ENCODE measurements at regions not wholly inside any gene's neighbourhood (a gene's known extent, or its start where the extent isn't known, plus 50 kb on each side); places are given as distances from the start of the nearest gene placed in this dataset.
"Not testable (repeated sequence)": the region's sequence is repeated elsewhere in the genome, so short reads cannot be mapped to it uniquely, and the experiment has no call there.

DNA sequence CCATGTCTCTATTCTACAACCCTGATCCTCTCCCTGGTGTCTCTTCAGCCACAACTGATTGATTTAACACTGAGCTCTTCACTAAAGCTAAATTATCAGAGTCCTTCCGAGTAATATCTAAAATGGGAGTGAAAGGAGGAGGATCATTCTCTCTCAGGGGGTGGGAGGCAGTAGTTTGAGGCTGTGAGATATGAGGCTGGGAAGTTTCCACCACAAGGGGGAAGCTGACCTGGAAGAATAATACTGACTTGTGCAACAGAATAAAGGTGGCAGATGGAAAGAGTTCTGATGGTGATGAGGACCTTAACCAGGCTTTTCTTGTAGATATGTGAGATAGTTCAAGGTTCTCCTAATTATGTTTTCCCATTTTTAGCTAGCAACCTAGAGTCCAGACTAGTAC lies 241.6 kb upstream of the VKORC1L1 start:
- DNase-seq (ENCODE audit: low read depth in 1 of 2, low spot score in 2 of 2); FAIRE-seq; H2BK12ac ChIP-seq (ENCODE audit: low read depth, low read length); H2AFZ ChIP-seq (ENCODE audit: low read length); H3K23ac ChIP-seq (ENCODE audit: insufficient read length); H3K79me1 ChIP-seq (ENCODE audit: low read depth, low read length); H2BK20ac ChIP-seq (ENCODE audit: low read length); H3K36me3 ChIP-seq (ENCODE audit: control insufficient read depth in 2 of 4, insufficient read depth in 4 of 4, low read length in 3 of 4); H3K27ac ChIP-seq (ENCODE audit: low read depth, low read length); H4K20me1 ChIP-seq (replicated peaks in 1 of 2; ENCODE audit: control insufficient read depth in 1 of 2, insufficient read depth in 2 of 2, low read length in 2 of 2); H3K14ac ChIP-seq (ENCODE audit: insufficient read length); H3K4me3 ChIP-seq (ENCODE audit: extremely low read depth in 1 of 4, insufficient read depth in 2 of 4, low read depth in 3 of 4, low read length in 4 of 4); H4K8ac ChIP-seq (ENCODE audit: extremely low read depth, insufficient read depth, low read length); H3K9me3 ChIP-seq (ENCODE audit: insufficient read depth in 2 of 2, low read depth in 1 of 2, low read length in 1 of 2); H2BK15ac ChIP-seq (ENCODE audit: low read length); H3K18ac ChIP-seq (ENCODE audit: extremely low read depth, low read length); H3K23me2 ChIP-seq (ENCODE audit: low read depth, low read length); H3K4me1 ChIP-seq (replicated peaks in 1 of 4; ENCODE audit: control insufficient read depth in 3 of 4, insufficient read depth in 4 of 4, low read length in 3 of 4); H3K4ac ChIP-seq (replicated peaks; ENCODE audit: insufficient read length, low read depth, low read length); H3K56ac ChIP-seq (replicated peaks; ENCODE audit: insufficient read length, low read depth, low read length); H2AK5ac ChIP-seq (ENCODE audit: low read depth, low read length); H3K9ac ChIP-seq (replicated peaks in 1 of 4; ENCODE audit: extremely low read depth in 1 of 4, low read depth in 3 of 4, low read length in 3 of 4); H4K91ac ChIP-seq (replicated peaks; ENCODE audit: insufficient read length, low read length); CTCF ChIA-PET (ENCODE audit: partially characterized antibody); H2BK5ac ChIP-seq (ENCODE audit: low read depth, low read length); POLR2A ChIA-PET (ENCODE audit: partially characterized antibody); H2BK120ac ChIP-seq (replicated peaks; ENCODE audit: low read depth, low read length); H3K4me2 ChIP-seq (ENCODE audit: insufficient read depth in 1 of 2, low read depth in 2 of 2, low read length in 2 of 2); H3K27me3 ChIP-seq (replicated peaks in 1 of 4; ENCODE audit: control insufficient read depth in 3 of 4, extremely low read depth in 1 of 4, insufficient read depth in 3 of 4, low read length in 3 of 4); H4K5ac ChIP-seq (ENCODE audit: insufficient read length, low read depth, low read length); H3K79me2 ChIP-seq (ENCODE audit: control insufficient read depth in 1 of 2, insufficient read depth in 2 of 2, low read length in 2 of 2): not testable (repeated sequence)
- WGBS, 2 experiments (ENCODE audit: extremely low coverage in 1 of 2, insufficient coverage in 1 of 2, insufficient read length in 1 of 2, insufficient replicate concordance in 2 of 2, low coverage in 1 of 2, low lambda C conversion rate in 2 of 2, missing lambda C conversion rate in 1 of 2), result no CpG with 5 or more reads among the region's 1 CpG

DNA sequence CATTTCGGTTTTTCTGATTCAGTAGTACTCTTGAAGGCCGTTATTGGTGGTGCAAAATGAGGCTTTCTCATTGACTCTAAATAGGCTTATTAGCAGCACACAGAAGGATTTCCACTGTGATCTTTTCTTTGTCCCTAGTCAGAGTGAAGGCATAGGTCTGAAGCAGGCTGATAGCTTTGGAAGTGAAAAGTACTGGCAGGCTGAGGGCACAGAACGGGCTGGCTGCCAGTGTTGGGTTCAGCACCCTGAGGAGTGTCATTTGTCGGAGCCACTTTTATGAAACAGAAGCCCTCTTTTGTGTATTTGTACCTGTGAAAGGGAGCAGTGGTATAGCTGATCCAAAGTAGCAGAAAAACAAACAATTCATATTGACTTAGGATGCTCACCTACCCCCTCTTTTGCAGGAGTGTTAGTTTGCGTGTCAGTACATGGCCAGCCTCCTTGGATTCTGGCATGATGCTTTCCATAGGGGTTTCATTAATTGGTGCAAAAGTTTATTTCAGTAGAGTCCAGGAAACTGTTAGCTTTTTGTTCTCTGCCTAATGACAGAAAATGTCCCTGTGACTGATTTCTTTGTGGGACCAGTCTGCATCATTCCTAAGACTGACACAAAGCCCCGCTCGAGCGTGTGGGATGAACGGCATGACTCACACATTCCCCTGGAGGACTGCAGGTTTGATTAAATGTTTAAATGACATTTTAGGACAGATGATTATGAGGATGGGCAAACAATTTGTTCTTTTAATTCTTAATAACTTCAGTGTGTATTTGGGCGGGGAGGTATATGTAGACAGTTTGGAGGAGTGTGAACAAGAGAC lies 239.1 kb upstream of the VKORC1L1 start:
- H3K4me1 ChIP-seq (replicated peaks in 1 of 4; ENCODE audit: control insufficient read depth in 3 of 4, insufficient read depth in 4 of 4, low read length in 3 of 4); DNase-seq (ENCODE audit: low read depth in 1 of 2, low spot score in 2 of 2); H3K36me3 ChIP-seq (ENCODE audit: control insufficient read depth in 2 of 4, insufficient read depth in 4 of 4, low read length in 3 of 4); H4K8ac ChIP-seq (ENCODE audit: extremely low read depth, insufficient read depth, low read length); H2BK15ac ChIP-seq (ENCODE audit: low read length); H2BK20ac ChIP-seq (ENCODE audit: low read length); H3K79me1 ChIP-seq (ENCODE audit: low read depth, low read length); H3K4me2 ChIP-seq (ENCODE audit: insufficient read depth in 1 of 2, low read depth in 2 of 2, low read length in 2 of 2); CTCF ChIA-PET (ENCODE audit: partially characterized antibody); H4K20me1 ChIP-seq (replicated peaks in 1 of 2; ENCODE audit: control insufficient read depth in 1 of 2, insufficient read depth in 2 of 2, low read length in 2 of 2); H3K23ac ChIP-seq (ENCODE audit: insufficient read length); H3K4ac ChIP-seq (replicated peaks; ENCODE audit: insufficient read length, low read depth, low read length); H2BK12ac ChIP-seq (ENCODE audit: low read depth, low read length); H2AK5ac ChIP-seq (ENCODE audit: low read depth, low read length); FAIRE-seq; H3K23me2 ChIP-seq (ENCODE audit: low read depth, low read length); H2AFZ ChIP-seq (ENCODE audit: low read length); H3K79me2 ChIP-seq (ENCODE audit: control insufficient read depth in 1 of 2, insufficient read depth in 2 of 2, low read length in 2 of 2); H3K4me3 ChIP-seq (ENCODE audit: extremely low read depth in 1 of 4, insufficient read depth in 2 of 4, low read depth in 3 of 4, low read length in 4 of 4); H3K18ac ChIP-seq (ENCODE audit: extremely low read depth, low read length); POLR2A ChIA-PET (ENCODE audit: partially characterized antibody); H3K27me3 ChIP-seq (replicated peaks in 1 of 4; ENCODE audit: control insufficient read depth in 3 of 4, extremely low read depth in 1 of 4, insufficient read depth in 3 of 4, low read length in 3 of 4); H3K56ac ChIP-seq (replicated peaks; ENCODE audit: insufficient read length, low read depth, low read length); H3K14ac ChIP-seq (ENCODE audit: insufficient read length); H3K9me3 ChIP-seq (ENCODE audit: insufficient read depth in 2 of 2, low read depth in 1 of 2, low read length in 1 of 2); H3K9ac ChIP-seq (replicated peaks in 1 of 4; ENCODE audit: extremely low read depth in 1 of 4, low read depth in 3 of 4, low read length in 3 of 4); H3K27ac ChIP-seq (ENCODE audit: low read depth, low read length); H4K91ac ChIP-seq (replicated peaks; ENCODE audit: insufficient read length, low read length); H2BK5ac ChIP-seq (ENCODE audit: low read depth, low read length); H2BK120ac ChIP-seq (replicated peaks; ENCODE audit: low read depth, low read length); H4K5ac ChIP-seq (ENCODE audit: insufficient read length, low read depth, low read length): not testable (repeated sequence)
- WGBS, 2 experiments (ENCODE audit: extremely low coverage in 1 of 2, insufficient coverage in 1 of 2, insufficient read length in 1 of 2, insufficient replicate concordance in 2 of 2, low coverage in 1 of 2, low lambda C conversion rate in 2 of 2, missing lambda C conversion rate in 1 of 2), result no CpG with 5 or more reads among the region's 10 CpGs

Measured in H1 (cell line).